T-cell (primary cell): ENCODE measurements at regions not wholly inside any gene's neighbourhood (a gene's known extent, or its start where the extent isn't known, plus 50 kb on each side); places are given as distances from the start of the nearest gene placed in this dataset.

ENCODE experiments used
- ATAC-seq, 4 experiments: fragments of 200-7000 bp in 3 of 4; fragments of 150-1000 bp in 1 of 4; cut with Tn5 transposase; replicated peaks in 1 of 4; 1 replicate in 3 of 4; 2 replicates in 1 of 4; pipeline ENCODE4 v1.10.0; 2021; ENCODE audit warnings: moderate library complexity in 3 of 4, mild to moderate bottlenecking in 2 of 4, moderate number of reproducible peaks in 1 of 4
- CTCF ChIA-PET, 2 donors: fragments of 300-600 bp; sonication (Branson Sonifier 250); formaldehyde crosslinking; loops; one replicate each; lab custom pipeline; 2022; ENCODE audit warnings: antibody characterized with exemption in 2 of 2; lab: Charles Lee
- POLR2A ChIA-PET, 2 donors: fragments of 300-600 bp; sonication (Branson Sonifier 250); formaldehyde crosslinking; loops; one replicate each; lab custom pipeline; 2022; ENCODE audit warnings: antibody characterized with exemption in 2 of 2; lab: Charles Lee
- DNase-seq, 35 experiments: peaks; one replicate each; pipeline versions ENCODE4 v3.0.0 to v3.0.0-alpha.2; 2013 to 2023
- H3K27ac ChIP-seq: one replicate; pipeline ENCODE4 v1.5.1; 2013; ENCODE audit warnings: low read length
- H3K27me3 ChIP-seq, 2 experiments: replicated peaks in 1 of 2; 1 replicate in 1 of 2; 2 replicates in 1 of 2; pipeline versions ENCODE4 v1.6.1 to v1.7.0; 2013; ENCODE audit warnings: low read length in 1 of 2, mixed read lengths in 1 of 2; ENCODE audit not compliant: control insufficient read depth in 2 of 2, insufficient read depth in 2 of 2; ENCODE audit errors: extremely low read depth in 1 of 2
- H3K36me3 ChIP-seq, 2 donors: 1 replicate in 1 of 2; 2 replicates in 1 of 2; pipeline versions ENCODE4 v1.6.1 to v1.7.0; 2013; ENCODE audit warnings: low read length in 1 of 2; ENCODE audit not compliant: control insufficient read depth in 2 of 2, insufficient read depth in 1 of 2; ENCODE audit errors: extremely low read depth in 1 of 2
- H3K4me1 ChIP-seq, 2 experiments: 1 replicate in 1 of 2; 2 replicates in 1 of 2; pipeline versions ENCODE4 v1.6.1 to v1.7.0; 2013; ENCODE audit warnings: low read length in 2 of 2, mixed read lengths in 1 of 2; ENCODE audit not compliant: insufficient read depth in 2 of 2, control insufficient read depth in 1 of 2; ENCODE audit errors: extremely low read depth in 1 of 2
- H3K4me3 ChIP-seq, 2 donors: 1 replicate in 1 of 2; 2 replicates in 1 of 2; pipeline versions ENCODE4 v1.5.1 to v1.7.0; 2013; ENCODE audit warnings: mild to moderate bottlenecking in 2 of 2, low read length in 1 of 2, moderate library complexity in 1 of 2; ENCODE audit not compliant: control insufficient read depth in 1 of 2; ENCODE audit errors: extremely low read depth in 1 of 2
- H3K9me3 ChIP-seq: 2 replicates; pipeline ENCODE4 v1.7.0; 2013
- H3K27ac Mint-ChIP-seq, 2 donors: one replicate each; pipeline ENCODE4 v1.8.0; 2020 to 2021; ENCODE audit warnings: mild to moderate bottlenecking in 2 of 2, mixed read lengths in 2 of 2
- H3K27me3 Mint-ChIP-seq, 2 donors: one replicate each; pipeline ENCODE4 v1.8.0; 2021 to 2022; ENCODE audit warnings: mixed read lengths in 2 of 2
- H3K36me3 Mint-ChIP-seq: one replicate; pipeline ENCODE4 v1.8.0; 2021; ENCODE audit warnings: mixed read lengths
- H3K4me1 Mint-ChIP-seq, 3 donors: one replicate each; pipeline ENCODE4 v1.8.0; 2020 to 2022; ENCODE audit warnings: mixed read lengths in 3 of 3, mild to moderate bottlenecking in 1 of 3
- H3K4me3 Mint-ChIP-seq, 3 donors: one replicate each; pipeline ENCODE4 v1.8.0; 2020 to 2022; ENCODE audit warnings: mild to moderate bottlenecking in 3 of 3, mixed read lengths in 3 of 3, moderate library complexity in 3 of 3
- H3K9me3 Mint-ChIP-seq, 3 donors: one replicate each; pipeline ENCODE4 v1.8.0; 2020 to 2022; ENCODE audit warnings: mixed read lengths in 3 of 3
- WGBS: methylation state at CpG from one replicate; pipeline ENCODE4 v1.1.5; 2013; ENCODE audit warnings: missing lambda C conversion rate; ENCODE audit not compliant: insufficient coverage; 5-methylcytosine and 5-hydroxymethylcytosine counted together

DNA sequence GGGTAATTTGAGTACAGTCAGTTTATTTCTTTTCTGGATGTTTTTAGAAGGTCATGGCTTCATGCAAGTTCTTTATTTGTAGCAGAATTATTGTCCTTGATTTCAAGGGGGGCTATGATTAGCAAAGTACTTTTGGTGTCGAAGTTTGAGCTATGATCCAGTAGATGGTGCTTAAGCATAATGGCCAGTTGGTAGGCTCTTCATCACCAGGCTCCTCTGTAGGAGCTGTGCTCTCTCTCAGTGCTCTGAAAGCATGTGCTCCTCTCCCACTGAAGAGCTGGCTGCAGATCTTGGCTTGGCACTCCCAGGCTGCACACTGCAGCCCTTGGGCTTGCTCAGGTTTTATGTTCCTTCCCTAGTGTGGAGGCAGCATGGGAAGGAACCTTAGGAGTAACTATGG is 852.7 kb downstream of the LUZP2 start:
- DNase-seq (no peak), ATAC-seq (no peak)
- Histone ChIP-seq H3K36me3 (no peaks in the 10 kb centered on the region), H3K4me1 (no peaks in the 10 kb centered on the region), H3K4me3 (no peak overlapping the region), H3K27ac (no peak overlapping the region), H3K9me3 (no peaks in the 10 kb centered on the region), H3K27me3 (no peaks in the 10 kb centered on the region)
- no peaks in the 10 kb centered on the region for H3K36me3 Mint-ChIP-seq
- H3K27me3 Mint-ChIP-seq: no peaks in the 10 kb centered on the region
- 50% methylated on average over 1 of the region's 1 CpG for WGBS
- ChIA-PET CTCF (no interaction called here), POLR2A (no interaction called here)
- no peak overlapping the region for H3K4me3 Mint-ChIP-seq
- H3K9me3 Mint-ChIP-seq: peaks cover 23 to 31% (median 23%) of the 10 kb centered on the region in 3 donors
- H3K4me1 Mint-ChIP-seq: no peaks in the 10 kb centered on the region
- no peak overlapping the region for H3K27ac Mint-ChIP-seq

DNA sequence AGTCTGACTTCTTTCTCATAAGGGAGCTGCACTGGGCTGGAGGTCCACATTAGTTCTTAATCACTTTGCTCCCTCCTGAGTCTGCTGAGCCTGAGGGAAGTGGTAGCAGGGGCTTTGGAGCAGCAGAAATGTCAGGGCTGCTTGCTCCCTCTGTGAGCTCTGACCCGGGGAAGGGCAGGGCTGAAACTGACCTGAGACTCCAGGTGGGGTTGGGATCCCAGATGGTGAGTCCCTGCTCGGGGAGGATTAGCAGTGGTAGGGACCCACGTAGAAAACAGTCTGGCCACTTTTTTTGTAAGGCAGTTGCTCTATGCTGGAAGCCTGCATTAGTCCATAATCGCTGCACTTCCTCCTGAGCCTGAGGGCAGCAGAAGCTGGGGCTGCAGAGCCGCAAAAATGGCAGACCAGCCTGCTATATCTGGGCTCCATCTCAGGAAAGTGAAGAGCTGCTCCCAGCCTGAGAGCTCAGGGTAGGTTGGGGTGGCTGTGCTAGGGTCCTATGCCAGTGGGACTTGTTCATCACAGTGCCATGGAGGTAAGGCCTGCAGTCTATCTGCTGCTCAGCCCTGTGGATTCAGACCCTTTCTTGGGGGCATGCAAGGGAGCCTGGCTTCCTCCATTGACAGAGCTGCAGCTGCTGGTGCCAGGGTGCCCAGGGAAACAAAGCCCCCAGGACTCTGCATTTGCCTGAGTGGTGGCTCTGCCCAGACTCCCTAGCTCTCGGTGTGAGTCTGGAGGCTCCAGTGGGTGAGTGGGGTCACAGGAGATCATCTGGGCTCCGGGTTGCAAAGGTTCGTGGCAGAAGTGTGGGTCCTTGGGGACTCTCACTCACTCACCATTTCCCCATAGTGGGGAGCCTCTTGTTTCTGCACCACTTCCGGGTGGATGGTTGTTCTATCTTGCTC is 854.3 kb downstream of the LUZP2 start:
- Histone ChIP-seq H3K27ac (no peak overlapping the region), H3K27me3 (no peaks in the 10 kb centered on the region), H3K36me3 (no peaks in the 10 kb centered on the region), H3K4me3 (no peak overlapping the region), H3K4me1 (no peaks in the 10 kb centered on the region), H3K9me3 (no peaks in the 10 kb centered on the region)
- Mint-ChIP-seq H3K36me3 (no peaks in the 10 kb centered on the region), H3K4me1 (no peaks in the 10 kb centered on the region), H3K27me3 (no peaks in the 10 kb centered on the region), H3K27ac (no peak overlapping the region), H3K9me3 (peaks cover 28 to 31% (median 30%) of the 10 kb centered on the region in 3 donors), H3K4me3 (no peak overlapping the region)
- WGBS: 77% methylated on average over 6 of the region's 9 CpGs
- no peak for ATAC-seq
- CTCF ChIA-PET: no interaction called here
- no peak for DNase-seq
- POLR2A ChIA-PET: no interaction called here

DNA sequence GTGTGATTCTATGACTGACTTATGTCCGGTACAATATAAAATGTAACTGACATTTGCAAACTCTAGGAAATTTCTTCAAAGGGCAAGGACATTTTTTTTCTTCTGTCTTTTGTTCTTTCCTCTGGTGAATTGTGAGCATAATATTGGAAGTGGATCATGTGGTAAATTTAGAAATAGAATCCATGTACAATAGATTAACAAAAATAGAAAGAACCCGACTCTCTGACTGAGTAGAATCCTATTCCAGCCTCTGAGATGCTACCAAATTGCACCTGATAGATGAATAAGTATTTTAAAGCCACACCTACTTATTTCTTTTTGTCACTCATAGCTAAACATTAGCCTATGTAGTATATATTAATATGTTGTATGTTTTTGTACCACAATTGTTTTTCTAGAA is 860.3 kb downstream of the LUZP2 start:
- ATAC-seq (no peak), DNase-seq (no peak)
- Histone ChIP-seq H3K27me3 (no peaks in the 10 kb centered on the region), H3K27ac (no peak overlapping the region), H3K4me3 (no peak overlapping the region), H3K9me3 (no peaks in the 10 kb centered on the region), H3K4me1 (no peaks in the 10 kb centered on the region), H3K36me3 (no peaks in the 10 kb centered on the region)
- Mint-ChIP-seq H3K4me3 (no peak overlapping the region), H3K4me1 (no peaks in the 10 kb centered on the region), H3K36me3 (no peaks in the 10 kb centered on the region), H3K27me3 (no peaks in the 10 kb centered on the region), H3K9me3 (peaks cover 15 to 16% (median 16%) of the 10 kb centered on the region in 3 donors), H3K27ac (no peak overlapping the region)
- ChIA-PET POLR2A (no interaction called here), CTCF (no interaction called here)
- WGBS: no CpG with 5 or more reads among the region's 2 CpGs

DNA sequence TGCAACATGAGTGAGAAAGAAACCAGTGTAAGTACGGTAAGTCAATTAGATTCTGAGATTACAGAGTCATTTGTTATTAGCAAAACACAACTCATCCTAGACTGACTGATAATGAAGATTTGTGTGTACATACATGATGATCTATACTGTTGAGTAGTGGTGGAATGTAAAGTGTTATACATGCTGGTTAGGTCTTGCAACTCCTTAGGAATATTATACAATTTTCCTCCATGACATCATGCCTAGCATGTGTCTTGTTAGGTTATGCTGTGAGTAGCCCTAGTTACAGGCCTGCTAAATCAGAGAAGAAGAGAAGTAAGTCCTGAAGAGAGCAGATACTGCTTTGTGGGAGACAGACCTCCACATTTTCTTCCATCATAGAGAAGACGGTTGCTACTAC is 880.6 kb downstream of the LUZP2 start:
- no peaks in the 10 kb centered on the region for H3K27me3 Mint-ChIP-seq

DNA sequence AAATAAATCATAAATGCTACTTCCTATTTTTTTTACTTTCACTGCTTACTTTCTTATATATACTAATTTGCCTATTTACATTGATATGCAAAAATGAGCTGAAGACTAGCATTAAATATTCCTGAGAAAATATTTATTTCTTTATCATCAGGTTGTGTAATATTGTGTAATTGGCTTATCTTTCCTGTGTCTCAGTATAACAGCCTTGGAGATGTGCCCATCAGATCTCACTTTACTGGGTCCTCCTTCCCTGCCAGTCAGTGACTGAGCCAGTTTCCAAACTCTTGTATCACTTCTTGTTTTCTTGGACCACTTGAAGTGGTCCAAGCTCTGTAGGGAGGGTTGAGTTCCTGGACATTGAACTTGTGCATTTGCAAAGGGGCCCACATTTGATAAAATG is 900.0 kb downstream of the LUZP2 start:
- Histone ChIP-seq H3K4me3 (no peak overlapping the region), H3K36me3 (no peaks in the 10 kb centered on the region), H3K4me1 (no peaks in the 10 kb centered on the region), H3K27ac (no peak overlapping the region), H3K9me3 (no peaks in the 10 kb centered on the region), H3K27me3 (no peaks in the 10 kb centered on the region)
- DNase-seq (no peak), ATAC-seq (no peak)
- POLR2A ChIA-PET: no interaction called here
- CTCF ChIA-PET: no interaction called here
- Mint-ChIP-seq H3K4me3 (no peak overlapping the region), H3K4me1 (no peaks in the 10 kb centered on the region), H3K9me3 (peaks cover 20 to 28% (median 26%) of the 10 kb centered on the region in 3 donors), H3K36me3 (no peaks in the 10 kb centered on the region), H3K27ac (no peak overlapping the region), H3K27me3 (no peaks in the 10 kb centered on the region)

More for the DNA sequence above, 880.6 kb downstream of the LUZP2 start:
- ChIA-PET CTCF (no interaction called here), POLR2A (no interaction called here)
- Histone ChIP-seq H3K27ac (no peak overlapping the region), H3K4me3 (no peak overlapping the region), H3K4me1 (no peaks in the 10 kb centered on the region), H3K27me3 (no peaks in the 10 kb centered on the region), H3K9me3 (no peaks in the 10 kb centered on the region), H3K36me3 (no peaks in the 10 kb centered on the region)
- no peaks in the 10 kb centered on the region for H3K4me1 Mint-ChIP-seq
- no peak overlapping the region for H3K4me3 Mint-ChIP-seq
- no peaks in the 10 kb centered on the region for H3K36me3 Mint-ChIP-seq
- no peak for DNase-seq
- no peak overlapping the region for H3K27ac Mint-ChIP-seq
- peaks cover 22 to 32% (median 22%) of the 10 kb centered on the region in 3 donors for H3K9me3 Mint-ChIP-seq
- WGBS: no CpG with 5 or more reads among the region's 2 CpGs
- ATAC-seq: no peak

DNA sequence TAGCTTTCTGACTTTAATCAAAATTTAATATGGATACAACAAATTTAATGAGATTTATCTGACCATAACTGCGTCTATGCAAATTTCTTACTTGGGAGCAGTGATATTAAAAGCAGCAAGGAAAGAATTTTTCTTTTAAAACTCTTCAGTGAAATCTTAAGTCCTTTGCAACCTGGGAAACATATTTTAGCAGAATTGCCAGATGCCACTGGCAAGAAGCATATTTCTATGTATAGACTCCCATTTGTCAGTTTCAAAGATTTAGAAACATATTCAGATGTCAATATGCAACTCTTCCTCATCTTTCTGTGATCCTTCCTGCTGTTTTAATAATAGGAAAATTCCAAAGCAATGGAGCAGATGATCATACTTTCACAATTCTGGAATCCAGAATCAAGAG is 911.3 kb downstream of the LUZP2 start:
- Mint-ChIP-seq H3K27ac (no peak overlapping the region), H3K4me3 (no peak overlapping the region), H3K9me3 (peaks cover 8 to 24% (median 18%) of the 10 kb centered on the region in 3 donors), H3K4me1 (no peaks in the 10 kb centered on the region), H3K27me3 (no peaks in the 10 kb centered on the region), H3K36me3 (no peaks in the 10 kb centered on the region)
- H3K9me3 ChIP-seq: peaks cover 2% of the 10 kb centered on the region
- no peak for DNase-seq
- no peak for ATAC-seq
- H3K4me3 ChIP-seq: no peak overlapping the region
- ChIA-PET CTCF (no interaction called here), POLR2A (no interaction called here)
- H3K27ac ChIP-seq: no peak overlapping the region
- H3K4me1 ChIP-seq: no peaks in the 10 kb centered on the region
- WGBS: no CpG with 5 or more reads among the region's 1 CpG
- no peaks in the 10 kb centered on the region for H3K27me3 ChIP-seq
- no peaks in the 10 kb centered on the region for H3K36me3 ChIP-seq
